ENCODE measurements at regions not wholly inside any gene's neighbourhood (a gene's known extent, or its start where the extent isn't known, plus 50 kb on each side); places are given as distances from the start of the nearest gene placed in this dataset.

DNA sequence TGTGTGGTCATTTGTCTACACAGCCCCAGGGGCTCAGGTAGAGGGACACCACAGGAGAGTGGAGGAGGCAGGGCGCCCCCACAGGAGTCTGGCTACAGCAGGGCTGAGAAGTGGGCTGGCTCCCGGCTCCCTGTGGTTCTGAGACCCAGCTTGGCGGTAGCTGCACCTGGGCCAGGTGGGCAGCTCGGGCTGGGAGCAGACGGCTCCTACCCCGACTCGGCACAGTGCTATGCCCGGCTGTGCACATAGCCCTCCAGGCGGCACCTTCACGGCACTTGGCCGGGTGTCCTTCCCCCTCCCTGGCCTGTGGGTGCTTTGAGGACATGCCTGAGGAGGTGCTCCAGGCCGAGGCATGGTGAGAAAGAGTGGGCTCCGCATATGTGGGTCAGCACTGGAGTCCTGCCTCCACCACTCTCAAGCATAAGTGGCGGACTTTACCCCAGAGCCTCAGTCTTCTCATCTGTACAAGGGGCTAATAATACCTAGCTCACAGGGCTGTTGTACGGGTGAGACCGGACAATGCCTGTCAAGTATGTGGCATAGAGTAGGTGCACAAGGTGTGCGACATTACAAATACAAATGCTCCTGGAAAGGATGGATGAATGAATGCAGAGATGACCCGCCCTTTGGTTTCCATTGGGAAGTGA, 50.1 kb upstream of the JPH3 start:
- DNase-seq (ENCODE audit: low read depth in 2 of 3, low spot score in 1 of 3), result no peak

DNA sequence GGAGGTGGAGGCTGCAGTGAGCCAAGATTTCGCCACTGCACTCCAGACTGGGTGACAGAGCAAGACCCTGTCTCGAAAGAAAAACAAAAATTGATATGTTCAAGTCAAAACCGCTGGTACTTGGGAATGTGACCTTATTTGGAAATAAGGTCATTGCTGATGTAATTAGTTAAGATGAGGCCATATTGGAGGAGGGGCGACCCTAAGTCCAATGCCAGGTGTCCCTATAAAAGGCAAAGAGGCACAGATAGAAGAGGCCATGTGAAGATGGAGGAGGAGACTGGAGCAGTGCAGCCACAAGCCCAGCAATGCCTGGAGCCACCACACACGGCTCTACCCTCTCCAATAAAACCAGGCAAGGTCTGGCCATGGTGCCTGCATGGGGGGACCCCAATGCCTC, 50.8 kb upstream of the JPH3 start:
- no peak for DNase-seq (ENCODE audit: low read depth in 2 of 3, low spot score in 1 of 3)

DNA sequence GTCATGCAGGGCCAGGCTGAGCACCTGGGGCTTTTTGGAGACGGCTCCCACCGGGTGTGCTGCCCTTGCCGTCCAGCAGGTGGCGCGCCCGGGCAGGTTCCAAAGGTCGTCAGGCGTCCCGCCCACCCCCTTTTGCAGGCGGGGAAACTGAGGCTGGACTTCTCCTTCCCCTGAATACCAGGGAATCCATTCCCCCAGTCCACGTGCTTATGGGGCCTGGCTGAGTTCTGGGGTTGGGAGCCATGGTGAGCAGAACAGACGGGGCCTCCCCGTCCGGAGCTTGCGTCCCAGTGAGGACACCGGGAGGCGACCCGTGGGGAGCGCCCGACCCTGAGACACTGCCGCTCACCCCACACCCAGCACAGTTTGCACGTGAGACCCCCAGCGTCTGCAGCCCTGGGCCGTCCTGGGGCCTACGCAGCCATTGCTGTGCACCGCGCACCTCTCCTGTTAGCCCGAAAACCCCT, 51.8 kb upstream of the JPH3 start:
- peak; percentile 21 to 66 (median 47) for DNase-seq (ENCODE audit: low read depth in 2 of 3, low spot score in 1 of 3)

GRCh38 chr16:87549627-87550494, 52.4 kb upstream of the JPH3 start:
- no peak for DNase-seq (ENCODE audit: low read depth in 2 of 3, low spot score in 1 of 3)

- DNase-seq (ENCODE audit: low read depth in 2 of 3, low spot score in 1 of 3), result no peak
Observed at GRCh38 chr16:87548046-87548445, 54.3 kb upstream of the JPH3 start.

DNA sequence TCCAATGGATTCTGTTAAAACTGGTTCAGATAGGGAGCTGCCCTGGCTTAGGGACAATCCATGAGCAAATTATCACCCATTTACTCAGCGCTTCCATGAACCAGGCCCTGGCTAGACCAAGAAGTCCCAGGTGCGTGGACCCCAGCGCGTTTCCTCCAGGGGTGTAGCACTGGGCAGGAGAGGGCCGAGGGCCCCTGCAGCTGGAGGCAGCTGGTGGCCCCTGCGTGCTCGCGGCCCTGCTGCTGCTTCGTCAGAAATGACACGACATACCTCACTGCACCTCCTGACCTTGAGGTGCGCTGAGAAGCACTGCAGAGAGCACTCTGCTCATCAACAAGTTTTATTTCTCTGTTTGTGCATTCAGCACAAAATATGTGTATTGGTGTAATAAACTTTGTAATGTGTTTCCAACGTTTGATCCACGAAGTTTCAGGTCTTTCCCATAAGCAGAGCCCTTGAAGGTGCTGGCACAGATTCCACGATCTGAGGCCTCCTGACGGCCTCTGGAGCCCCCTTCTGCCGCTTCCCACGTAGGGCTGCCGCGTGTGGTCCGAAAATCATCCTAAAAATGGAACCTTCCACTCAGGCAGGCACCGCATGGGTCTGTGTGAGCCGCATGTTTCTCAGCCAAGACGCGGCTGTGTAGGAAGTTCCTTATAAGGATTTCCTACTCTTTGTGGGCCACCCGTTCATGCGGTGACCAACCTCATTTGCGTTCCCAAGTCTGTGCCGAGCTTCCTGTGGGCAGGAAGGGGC, 50.8 kb upstream of the ZCCHC14 start:
- DNase-seq (ENCODE audit: low read depth in 2 of 3, low spot score in 1 of 3), result no peak

- no peak for DNase-seq (ENCODE audit: low read depth in 2 of 3, low spot score in 1 of 3)
Observed at GRCh38 chr16:87542531-87543102, 49.8 kb upstream of the ZCCHC14 start.

Data from stimulated activated CD4-positive, alpha-beta T cell treated with anti-CD3 and anti-CD28 coated beads, Interleukin-12 subunit alpha, Interleukin-12 subunit beta, amount 100 ng/mL, for 48 hours (primary cell).